ENCODE measurements at regions not wholly inside any gene's neighbourhood (a gene's known extent, or its start where the extent isn't known, plus 50 kb on each side); places are given as distances from the start of the nearest gene placed in this dataset.

GRCh38 chr1:2862814-2863647 lies 61.5 kb upstream of the TTC34 start:
- TF ChIP-seq Cebpa-rat (IDR thresholded peaks at IDR 0.05), result no peak
- H3K36me3 ChIP-seq, result no peaks in the 10 kb centered on the region
- H3K9ac ChIP-seq, result peak overlapping the region in 2 of 11 experiments; percentile 29 to 36; a peak in 1 of 22 replicates
- H3K9me3 ChIP-seq (replicated peaks in 1 of 11), result peaks cover 0 to 20% (median 6%) of the 10 kb centered on the region in 11 experiments; a peak in 9 of 22 replicates
- H4K20me1 ChIP-seq, result peaks cover 0 to 46% (median 0%) of the 10 kb centered on the region in 11 experiments; a peak in 10 of 22 replicates
- H3K27ac ChIP-seq, result no peak overlapping the region; a peak in 1 of 22 replicates
- H3K4me3 ChIP-seq, result no peak overlapping the region
- H3K4me1 ChIP-seq, result peaks cover 11 to 52% (median 39%) of the 10 kb centered on the region in 10 experiments; a peak in 19 of 20 replicates
- peak overlapping the region; percentile 64 to 90 (median 82); a peak in 21 of 22 replicates for H3K4me2 ChIP-seq
- peaks cover 6 to 64% (median 27%) of the 10 kb centered on the region in 11 experiments; a peak in 16 of 22 replicates for H3K27me3 ChIP-seq

- Histone ChIP-seq H3K4me1 (peaks cover 11 to 54% (median 40%) of the 10 kb centered on the region in 10 experiments; a peak in 19 of 20 replicates), H3K36me3 (no peaks in the 10 kb centered on the region), H3K4me3 (no peak overlapping the region), H3K4me2 (peak overlapping the region; percentile 64 to 90 (median 82); a peak in 21 of 22 replicates), H3K9ac (peak overlapping the region in 2 of 11 experiments; percentile 29 to 36; a peak in 1 of 22 replicates), H3K27ac (no peak overlapping the region), H3K9me3 (replicated peaks in 1 of 11) (peaks cover 0 to 19% (median 6%) of the 10 kb centered on the region in 11 experiments; a peak in 9 of 22 replicates), H4K20me1 (peaks cover 0 to 46% (median 0%) of the 10 kb centered on the region in 11 experiments; a peak in 10 of 22 replicates), H3K27me3 (peaks cover 6 to 64% (median 27%) of the 10 kb centered on the region in 11 experiments; a peak in 16 of 22 replicates)
- TF ChIP-seq Cebpa-rat (IDR thresholded peaks at IDR 0.05), result no peak
Observed at GRCh38 chr1:2863648-2863963, 62.1 kb upstream of the TTC34 start.

GRCh38 chr1:2864203-2864905 lies 62.9 kb upstream of the TTC34 start:
- peaks cover 11 to 61% (median 43%) of the 10 kb centered on the region in 10 experiments; a peak in 19 of 20 replicates for H3K4me1 ChIP-seq
- H3K9ac ChIP-seq, result peak overlapping the region in 4 of 11 experiments; percentile 29 to 52 (median 36); a peak in 5 of 22 replicates
- TF ChIP-seq Cebpa-rat (IDR thresholded peaks at IDR 0.05), result no peak
- H3K9me3 ChIP-seq (replicated peaks in 1 of 11), result peaks cover 0 to 11% (median 5%) of the 10 kb centered on the region in 11 experiments; a peak in 9 of 22 replicates
- H3K27ac ChIP-seq, result no peak overlapping the region; a peak in 1 of 22 replicates
- H3K4me3 ChIP-seq, result no peak overlapping the region; a peak in 1 of 20 replicates
- H3K36me3 ChIP-seq, result no peaks in the 10 kb centered on the region
- peak overlapping the region; percentile 40 to 90 (median 82); a peak in 19 of 22 replicates for H3K4me2 ChIP-seq
- H4K20me1 ChIP-seq, result peaks cover 0 to 46% (median 0%) of the 10 kb centered on the region in 11 experiments; a peak in 10 of 22 replicates
- peaks cover 6 to 64% (median 27%) of the 10 kb centered on the region in 11 experiments; a peak in 16 of 22 replicates for H3K27me3 ChIP-seq

- peaks cover 6 to 64% (median 27%) of the 10 kb centered on the region in 11 experiments; a peak in 16 of 22 replicates for H3K27me3 ChIP-seq
- peaks cover 11 to 68% (median 45%) of the 10 kb centered on the region in 10 experiments; a peak in 19 of 20 replicates for H3K4me1 ChIP-seq
- no peaks in the 10 kb centered on the region for H3K36me3 ChIP-seq
- H3K9me3 ChIP-seq (replicated peaks in 1 of 11), result peaks cover 0 to 5% (median 0%) of the 10 kb centered on the region in 11 experiments; a peak in 1 of 22 replicates
- H4K20me1 ChIP-seq, result peaks cover 0 to 46% (median 0%) of the 10 kb centered on the region in 11 experiments; a peak in 10 of 22 replicates
- no peak for TF ChIP-seq Cebpa-rat (IDR thresholded peaks at IDR 0.05)
- no peak overlapping the region for H3K4me3 ChIP-seq
- peak overlapping the region in 8 of 11 experiments; percentile 44 to 90 (median 87); a peak in 12 of 22 replicates for H3K4me2 ChIP-seq
- no peak overlapping the region for H3K9ac ChIP-seq
- H3K27ac ChIP-seq, result no peak overlapping the region
Observed at GRCh38 chr1:2865000-2865399, 63.5 kb upstream of the TTC34 start.

- no peak overlapping the region for H3K27ac ChIP-seq
- peaks cover 3 to 5% (median 4%) of the 10 kb centered on the region in 11 experiments for H3K9me3 ChIP-seq (replicated peaks in 1 of 11)
- no peak for TF ChIP-seq Cebpa-rat (IDR thresholded peaks at IDR 0.05)
- H3K36me3 ChIP-seq, result no peaks in the 10 kb centered on the region
- H3K9ac ChIP-seq, result no peak overlapping the region
- H3K4me3 ChIP-seq, result no peak overlapping the region
- H3K4me1 ChIP-seq, result peaks cover 11 to 70% (median 46%) of the 10 kb centered on the region in 10 experiments; a peak in 19 of 20 replicates
- peak overlapping the region in 1 of 11 experiments; percentile 90; a peak in 3 of 22 replicates for H3K4me2 ChIP-seq
- peaks cover 6 to 61% (median 27%) of the 10 kb centered on the region in 11 experiments; a peak in 16 of 22 replicates for H3K27me3 ChIP-seq
- peaks cover 0 to 46% (median 0%) of the 10 kb centered on the region in 11 experiments; a peak in 10 of 22 replicates for H4K20me1 ChIP-seq
Observed at GRCh38 chr1:2865571-2866421, 64.3 kb upstream of the TTC34 start.

- no peak overlapping the region for H3K9ac ChIP-seq
- peaks cover 10 to 12% (median 11%) of the 10 kb centered on the region in 11 experiments for H3K9me3 ChIP-seq (replicated peaks in 1 of 11)
- peaks cover 0 to 46% (median 0%) of the 10 kb centered on the region in 11 experiments; a peak in 10 of 22 replicates for H4K20me1 ChIP-seq
- TF ChIP-seq Cebpa-rat (IDR thresholded peaks at IDR 0.05), result no peak
- no peaks in the 10 kb centered on the region for H3K36me3 ChIP-seq
- peaks cover 11 to 63% (median 38%) of the 10 kb centered on the region in 10 experiments; a peak in 19 of 20 replicates for H3K4me1 ChIP-seq
- peaks cover 6 to 53% (median 26%) of the 10 kb centered on the region in 11 experiments; a peak in 16 of 22 replicates for H3K27me3 ChIP-seq
- H3K4me3 ChIP-seq, result no peak overlapping the region
- H3K4me2 ChIP-seq, result no peak overlapping the region
- no peak overlapping the region for H3K27ac ChIP-seq
Observed at GRCh38 chr1:2866422-2867086, 65.1 kb upstream of the TTC34 start.

GRCh38 chr1:2867087-2867425 lies 65.6 kb upstream of the TTC34 start:
- Histone ChIP-seq H3K27ac (no peak overlapping the region), H3K4me1 (peaks cover 11 to 58% (median 33%) of the 10 kb centered on the region in 10 experiments; a peak in 19 of 20 replicates), H3K27me3 (peaks cover 6 to 48% (median 22%) of the 10 kb centered on the region in 11 experiments; a peak in 15 of 22 replicates), H3K9me3 (replicated peaks in 1 of 11) (peaks cover 15 to 17% (median 16%) of the 10 kb centered on the region in 11 experiments), H3K4me2 (no peak overlapping the region), H4K20me1 (peaks cover 0 to 42% (median 0%) of the 10 kb centered on the region in 11 experiments; a peak in 10 of 22 replicates), H3K4me3 (no peak overlapping the region), H3K36me3 (no peaks in the 10 kb centered on the region), H3K9ac (no peak overlapping the region)
- TF ChIP-seq Cebpa-rat (IDR thresholded peaks at IDR 0.05), result no peak

Data from BLaER1 treated with 17β-estradiol and CSF1 and Interleukin-3, amounts not matched to agents 10 nM and 100 nM (cell line).